ENCODE measurements at regions not wholly inside any gene's neighbourhood (a gene's known extent, or its start where the extent isn't known, plus 50 kb on each side); places are given as distances from the start of the nearest gene placed in this dataset.

DNA sequence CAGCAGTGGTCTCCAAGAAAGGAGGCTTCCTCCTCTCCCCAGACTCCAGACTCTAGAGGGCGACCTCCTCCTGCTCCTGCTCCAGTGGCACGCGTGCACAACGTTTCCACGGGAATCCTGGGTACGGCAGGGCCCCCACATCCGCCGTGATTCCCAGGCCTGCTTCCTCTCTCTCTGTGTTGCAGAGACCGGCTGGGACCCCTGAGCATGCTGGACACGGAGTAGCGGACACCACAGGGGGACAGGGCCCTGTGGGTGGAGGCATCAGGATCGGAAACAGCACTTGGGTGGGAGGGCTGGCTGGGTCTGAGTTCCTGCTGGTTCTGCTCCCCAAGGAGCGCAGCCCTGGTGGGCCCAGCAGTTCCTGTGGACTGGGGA lies 75.9 kb upstream of the SLC35G4 start:
- H3K27ac ChIP-seq (ENCODE audit: insufficient read depth in 1 of 2, low read depth in 1 of 2, low read length in 2 of 2, poor library complexity in 1 of 2, severe bottlenecking in 2 of 2) = no peak overlapping the region
- H3K4me1 ChIP-seq (ENCODE audit: control extremely low read depth in 1 of 4, control insufficient read depth in 4 of 4, insufficient read depth in 4 of 4, low read length in 3 of 4) = no peaks in the 10 kb centered on the region
- peaks cover 0 to 8% (median 2%) of the 10 kb centered on the region in 5 experiments for H3K9me3 ChIP-seq (ENCODE audit: control extremely low read depth in 1 of 5, control insufficient read depth in 4 of 5, insufficient read depth in 2 of 5, low read depth in 1 of 5, low read length in 4 of 5)
- 98% methylated on average over 12 of the region's 13 CpGs for WGBS (ENCODE audit: insufficient coverage)
- POLR2A ChIA-PET = no interaction called here
- H3K27me3 ChIP-seq (replicated peaks in 2 of 5; ENCODE audit: control insufficient read depth in 4 of 5, insufficient read depth in 5 of 5, low read length in 4 of 5) = no peaks in the 10 kb centered on the region
- no peak for DNase-seq
- no peak overlapping the region for H3K4me3 ChIP-seq (ENCODE audit: control insufficient read depth in 1 of 7, extremely low read depth in 1 of 7, insufficient read depth in 4 of 7, low read depth in 2 of 7, low read length in 6 of 7)
- CTCF ChIA-PET = no interaction called here
- H3K36me3 ChIP-seq (ENCODE audit: control insufficient read depth in 4 of 4, insufficient read depth in 4 of 4, low read length in 3 of 4) = no peaks in the 10 kb centered on the region

DNA sequence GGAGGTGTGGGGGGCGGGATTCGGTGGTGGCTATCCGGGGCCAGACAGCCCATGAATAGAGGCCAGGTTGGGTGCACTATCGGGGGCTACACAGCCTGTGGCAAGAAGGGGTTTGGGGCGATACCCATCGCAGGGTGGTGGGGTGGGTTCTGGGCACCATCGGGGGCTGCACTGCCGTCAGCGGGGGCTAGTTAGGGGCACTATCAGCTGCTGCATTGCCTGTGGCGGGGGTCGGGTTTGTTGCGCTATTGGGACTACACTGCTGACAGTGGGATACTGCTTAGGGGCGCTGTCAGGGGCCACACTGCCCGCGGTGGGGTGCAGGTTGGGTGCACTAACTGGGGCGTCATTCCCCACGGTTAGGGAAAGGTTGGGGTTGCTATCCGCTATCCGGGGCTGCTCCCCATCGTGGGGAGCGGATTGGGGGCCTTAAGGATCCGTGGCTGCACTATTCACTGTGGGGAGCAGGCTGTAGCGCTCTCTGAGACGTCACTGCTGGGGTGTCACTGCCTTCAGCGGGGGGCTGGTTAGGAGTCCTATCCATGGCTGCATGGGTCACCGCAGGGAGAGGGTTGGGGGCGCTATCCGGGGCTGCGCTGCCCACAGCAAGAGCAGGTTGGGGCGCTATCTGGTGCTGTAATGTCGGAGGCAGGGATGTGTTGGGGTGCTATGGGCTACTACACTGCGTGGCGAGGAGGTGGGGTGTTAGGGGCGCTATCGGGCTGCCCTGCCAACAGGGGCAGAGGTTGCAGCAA lies 76.5 kb upstream of the SLC35G4 start:
- 98% methylated on average over 35 of the region's 35 CpGs for WGBS (ENCODE audit: insufficient coverage)
- no peak overlapping the region for H3K27ac ChIP-seq (ENCODE audit: insufficient read depth in 1 of 2, low read depth in 1 of 2, low read length in 2 of 2, poor library complexity in 1 of 2, severe bottlenecking in 2 of 2)
- H3K36me3 ChIP-seq (ENCODE audit: control insufficient read depth in 4 of 4, insufficient read depth in 4 of 4, low read length in 3 of 4) = no peaks in the 10 kb centered on the region
- no peak overlapping the region for H3K4me3 ChIP-seq (ENCODE audit: control insufficient read depth in 1 of 7, extremely low read depth in 1 of 7, insufficient read depth in 4 of 7, low read depth in 2 of 7, low read length in 6 of 7)
- H3K4me1 ChIP-seq (ENCODE audit: control extremely low read depth in 1 of 4, control insufficient read depth in 4 of 4, insufficient read depth in 4 of 4, low read length in 3 of 4) = no peaks in the 10 kb centered on the region
- DNase-seq = no peak
- ChIA-PET CTCF (no interaction called here), POLR2A (no interaction called here)
- H3K9me3 ChIP-seq (ENCODE audit: control extremely low read depth in 1 of 5, control insufficient read depth in 4 of 5, insufficient read depth in 2 of 5, low read depth in 1 of 5, low read length in 4 of 5) = peaks cover 0 to 8% (median 2%) of the 10 kb centered on the region in 5 experiments
- no peaks in the 10 kb centered on the region for H3K27me3 ChIP-seq (replicated peaks in 2 of 5; ENCODE audit: control insufficient read depth in 4 of 5, insufficient read depth in 5 of 5, low read length in 4 of 5)

DNA sequence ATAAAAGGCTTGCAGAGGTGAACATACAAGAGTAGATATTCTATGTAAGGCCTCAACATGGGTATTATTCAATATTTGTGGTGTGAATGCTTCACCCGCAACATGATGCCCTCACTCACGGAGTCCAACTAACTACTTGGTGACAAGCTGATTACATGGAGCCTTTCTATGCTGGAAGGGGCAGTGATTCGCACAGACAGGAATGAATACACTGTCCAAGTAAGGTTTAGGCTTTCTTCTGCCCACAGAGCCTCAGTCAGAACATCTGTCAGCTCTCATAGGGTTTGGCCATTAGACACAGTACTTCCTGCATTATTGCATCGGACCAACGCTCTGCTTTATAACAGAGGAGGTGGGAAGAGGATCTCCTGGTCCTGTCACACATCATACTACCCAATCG lies 80.3 kb upstream of the SLC35G4 start:
- CTCF ChIA-PET = interaction anchor here (1.1 to 1.4 kb wide), 2 partner anchors 10 to 13 kb away, joined by 4 read pairs; no protein-coding TSS in a partner anchor
- WGBS (ENCODE audit: insufficient coverage) = 93% methylated on average over 5 of the region's 6 CpGs
- no peak for DNase-seq
- POLR2A ChIA-PET = no interaction called here
- H3K4me1 ChIP-seq (ENCODE audit: control extremely low read depth in 1 of 4, control insufficient read depth in 4 of 4, insufficient read depth in 4 of 4, low read length in 3 of 4) = no peaks in the 10 kb centered on the region
- H3K9me3 ChIP-seq (ENCODE audit: control extremely low read depth in 1 of 5, control insufficient read depth in 4 of 5, insufficient read depth in 2 of 5, low read depth in 1 of 5, low read length in 4 of 5) = peaks cover 0 to 2% (median 0%) of the 10 kb centered on the region in 5 experiments
- no peak overlapping the region for H3K27ac ChIP-seq (ENCODE audit: insufficient read depth in 1 of 2, low read depth in 1 of 2, low read length in 2 of 2, poor library complexity in 1 of 2, severe bottlenecking in 2 of 2)
- no peaks in the 10 kb centered on the region for H3K36me3 ChIP-seq (ENCODE audit: control insufficient read depth in 4 of 4, insufficient read depth in 4 of 4, low read length in 3 of 4)
- no peak overlapping the region for H3K4me3 ChIP-seq (ENCODE audit: control insufficient read depth in 1 of 7, extremely low read depth in 1 of 7, insufficient read depth in 4 of 7, low read depth in 2 of 7, low read length in 6 of 7)
- no peaks in the 10 kb centered on the region for H3K27me3 ChIP-seq (replicated peaks in 2 of 5; ENCODE audit: control insufficient read depth in 4 of 5, insufficient read depth in 5 of 5, low read length in 4 of 5)

DNA sequence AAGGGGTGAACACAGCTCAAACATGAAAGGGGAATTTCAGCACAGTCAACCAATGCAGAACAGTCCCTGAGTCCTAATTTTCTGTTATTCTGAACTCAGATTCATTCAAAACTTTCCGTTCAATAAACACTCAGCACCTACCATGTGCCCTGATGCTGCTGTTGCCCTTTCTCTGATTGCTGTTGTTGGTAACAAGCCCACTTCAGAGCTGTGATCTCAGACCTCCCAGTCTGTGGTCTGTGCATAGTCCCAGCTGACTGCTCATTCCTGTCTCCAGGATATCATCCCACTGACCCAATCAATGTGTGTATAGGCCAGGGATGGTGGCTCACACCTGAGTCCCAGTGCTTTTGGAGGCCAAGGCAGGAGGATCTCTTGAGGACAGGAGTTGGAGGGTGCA lies 82.7 kb upstream of the SLC35G4 start:
- no peaks in the 10 kb centered on the region for H3K4me1 ChIP-seq (ENCODE audit: control extremely low read depth in 1 of 4, control insufficient read depth in 4 of 4, insufficient read depth in 4 of 4, low read length in 3 of 4)
- H3K27ac ChIP-seq (ENCODE audit: insufficient read depth in 1 of 2, low read depth in 1 of 2, low read length in 2 of 2, poor library complexity in 1 of 2, severe bottlenecking in 2 of 2) = no peak overlapping the region
- H3K36me3 ChIP-seq (ENCODE audit: control insufficient read depth in 4 of 4, insufficient read depth in 4 of 4, low read length in 3 of 4) = no peaks in the 10 kb centered on the region
- H3K9me3 ChIP-seq (ENCODE audit: control extremely low read depth in 1 of 5, control insufficient read depth in 4 of 5, insufficient read depth in 2 of 5, low read depth in 1 of 5, low read length in 4 of 5) = no peaks in the 10 kb centered on the region
- no peak for DNase-seq
- WGBS (ENCODE audit: insufficient coverage) = 89% methylated on average over 1 of the region's 1 CpG
- POLR2A ChIA-PET = no interaction called here
- no peak overlapping the region for H3K4me3 ChIP-seq (ENCODE audit: control insufficient read depth in 1 of 7, extremely low read depth in 1 of 7, insufficient read depth in 4 of 7, low read depth in 2 of 7, low read length in 6 of 7)
- H3K27me3 ChIP-seq (replicated peaks in 2 of 5; ENCODE audit: control insufficient read depth in 4 of 5, insufficient read depth in 5 of 5, low read length in 4 of 5) = peaks cover 0 to 2% (median 0%) of the 10 kb centered on the region in 5 experiments
- CTCF ChIA-PET = interaction anchor here (1.1 kb wide), 1 partner anchor 26 kb away, joined by 4 read pairs; no protein-coding TSS in a partner anchor

DNA sequence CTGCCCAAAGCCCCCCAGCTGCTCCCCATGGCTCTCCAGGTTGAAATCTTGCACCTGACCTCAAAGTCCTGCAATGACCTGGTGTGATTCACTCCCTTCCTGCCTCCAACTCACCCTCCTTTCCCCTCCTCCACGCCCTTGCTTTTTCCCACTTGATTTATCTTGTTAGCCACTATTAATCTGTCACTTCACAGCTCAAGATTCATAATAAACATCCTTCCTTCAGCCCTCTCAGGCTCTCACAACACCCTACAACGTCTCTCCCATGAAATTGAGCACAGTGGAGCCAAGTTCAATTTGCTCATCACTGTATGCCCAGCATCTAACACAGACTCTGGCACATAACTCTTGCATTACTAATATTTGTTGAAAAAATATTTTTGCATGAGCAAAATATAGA lies 85.6 kb upstream of the SLC35G4 start:
- no peak overlapping the region for H3K27ac ChIP-seq (ENCODE audit: insufficient read depth in 1 of 2, low read depth in 1 of 2, low read length in 2 of 2, poor library complexity in 1 of 2, severe bottlenecking in 2 of 2)
- H3K4me1 ChIP-seq (ENCODE audit: control extremely low read depth in 1 of 4, control insufficient read depth in 4 of 4, insufficient read depth in 4 of 4, low read length in 3 of 4) = no peaks in the 10 kb centered on the region
- no peaks in the 10 kb centered on the region for H3K36me3 ChIP-seq (ENCODE audit: control insufficient read depth in 4 of 4, insufficient read depth in 4 of 4, low read length in 3 of 4)
- H3K9me3 ChIP-seq (ENCODE audit: control extremely low read depth in 1 of 5, control insufficient read depth in 4 of 5, insufficient read depth in 2 of 5, low read depth in 1 of 5, low read length in 4 of 5) = no peaks in the 10 kb centered on the region
- 55% methylated on average over 2 of the region's 2 CpGs for WGBS (ENCODE audit: insufficient coverage)
- peaks cover 0 to 2% (median 0%) of the 10 kb centered on the region in 5 experiments for H3K27me3 ChIP-seq (replicated peaks in 2 of 5; ENCODE audit: control insufficient read depth in 4 of 5, insufficient read depth in 5 of 5, low read length in 4 of 5)
- ChIA-PET CTCF (no interaction called here), POLR2A (no interaction called here)
- no peak for DNase-seq
- H3K4me3 ChIP-seq (ENCODE audit: control insufficient read depth in 1 of 7, extremely low read depth in 1 of 7, insufficient read depth in 4 of 7, low read depth in 2 of 7, low read length in 6 of 7) = no peak overlapping the region

DNA sequence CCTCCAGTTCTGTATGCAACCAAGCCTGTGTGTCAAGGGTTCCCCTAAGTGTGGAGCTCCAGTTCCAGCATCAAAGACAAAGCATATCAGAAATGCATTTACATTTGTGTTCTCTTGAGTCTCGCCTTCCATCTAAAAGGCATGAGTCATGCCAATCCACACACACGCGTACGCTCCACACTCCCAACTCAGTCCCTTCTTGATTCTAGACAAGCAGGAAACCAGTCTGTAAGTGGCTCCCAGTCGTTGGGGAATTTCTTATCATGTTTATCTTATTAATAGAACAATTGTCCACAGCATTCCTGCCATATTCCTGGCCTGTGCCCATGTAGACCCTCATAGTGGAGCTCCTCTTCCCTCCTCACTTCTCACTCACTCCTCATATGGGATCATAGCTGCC lies 86.4 kb upstream of the SLC35G4 start:
- ChIA-PET POLR2A (no interaction called here), CTCF (no interaction called here)
- Histone ChIP-seq H3K4me1 (ENCODE audit: control extremely low read depth in 1 of 4, control insufficient read depth in 4 of 4, insufficient read depth in 4 of 4, low read length in 3 of 4) (no peaks in the 10 kb centered on the region), H3K4me3 (ENCODE audit: control insufficient read depth in 1 of 7, extremely low read depth in 1 of 7, insufficient read depth in 4 of 7, low read depth in 2 of 7, low read length in 6 of 7) (no peak overlapping the region), H3K36me3 (ENCODE audit: control insufficient read depth in 4 of 4, insufficient read depth in 4 of 4, low read length in 3 of 4) (no peaks in the 10 kb centered on the region), H3K27me3 (replicated peaks in 2 of 5; ENCODE audit: control insufficient read depth in 4 of 5, insufficient read depth in 5 of 5, low read length in 4 of 5) (peaks cover 0 to 4% (median 0%) of the 10 kb centered on the region in 5 experiments), H3K27ac (ENCODE audit: insufficient read depth in 1 of 2, low read depth in 1 of 2, low read length in 2 of 2, poor library complexity in 1 of 2, severe bottlenecking in 2 of 2) (no peak overlapping the region), H3K9me3 (ENCODE audit: control extremely low read depth in 1 of 5, control insufficient read depth in 4 of 5, insufficient read depth in 2 of 5, low read depth in 1 of 5, low read length in 4 of 5) (no peaks in the 10 kb centered on the region)
- no peak for DNase-seq
- 88% methylated on average over 5 of the region's 5 CpGs for WGBS (ENCODE audit: insufficient coverage)

DNA sequence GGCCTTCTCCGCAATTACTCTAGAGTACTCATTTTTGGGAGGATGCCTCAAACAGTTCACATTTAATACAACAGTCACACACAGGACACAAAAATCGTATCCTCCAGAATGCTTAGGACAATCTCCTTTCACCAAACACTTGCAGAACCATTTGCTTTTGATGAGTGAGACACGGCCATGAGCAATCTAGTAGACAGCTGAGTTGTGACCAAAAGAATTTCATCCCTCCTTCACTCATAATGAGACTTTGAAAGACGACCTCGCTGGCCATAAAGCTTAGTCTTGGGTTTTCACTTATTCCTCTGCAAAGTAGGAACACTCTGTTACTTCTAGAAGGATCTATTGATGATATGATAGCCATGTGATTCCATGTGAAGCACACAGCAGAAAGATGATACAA lies 87.5 kb upstream of the SLC35G4 start:
- WGBS (ENCODE audit: insufficient coverage) = 82% methylated on average over 5 of the region's 5 CpGs
- H3K4me1 ChIP-seq (ENCODE audit: control extremely low read depth in 1 of 4, control insufficient read depth in 4 of 4, insufficient read depth in 4 of 4, low read length in 3 of 4) = no peaks in the 10 kb centered on the region
- no peak for DNase-seq
- no peak overlapping the region for H3K27ac ChIP-seq (ENCODE audit: insufficient read depth in 1 of 2, low read depth in 1 of 2, low read length in 2 of 2, poor library complexity in 1 of 2, severe bottlenecking in 2 of 2)
- H3K36me3 ChIP-seq (ENCODE audit: control insufficient read depth in 4 of 4, insufficient read depth in 4 of 4, low read length in 3 of 4) = no peaks in the 10 kb centered on the region
- no peak overlapping the region for H3K4me3 ChIP-seq (ENCODE audit: control insufficient read depth in 1 of 7, extremely low read depth in 1 of 7, insufficient read depth in 4 of 7, low read depth in 2 of 7, low read length in 6 of 7)
- POLR2A ChIA-PET = no interaction called here
- peaks cover 0 to 4% (median 0%) of the 10 kb centered on the region in 5 experiments for H3K27me3 ChIP-seq (replicated peaks in 2 of 5; ENCODE audit: control insufficient read depth in 4 of 5, insufficient read depth in 5 of 5, low read length in 4 of 5)
- no peaks in the 10 kb centered on the region for H3K9me3 ChIP-seq (ENCODE audit: control extremely low read depth in 1 of 5, control insufficient read depth in 4 of 5, insufficient read depth in 2 of 5, low read depth in 1 of 5, low read length in 4 of 5)
- CTCF ChIA-PET = no interaction called here
